Endodermal cell (in vitro differentiated cells): ENCODE measurements at regions not wholly inside any gene's neighbourhood (a gene's known extent, or its start where the extent isn't known, plus 50 kb on each side); places are given as distances from the start of the nearest gene placed in this dataset.

Experiments used
- DNase-seq: peaks from one replicate; pipeline ENCODE4 v3.0.0-alpha.2; 2017
- H3K27ac ChIP-seq: 2 replicates; pipeline ENCODE4 v1.5.1; 2013; ENCODE audit warnings: mild to moderate bottlenecking, low read depth, low read length, moderate library complexity
- H3K27me3 ChIP-seq: 2 replicates; pipeline ENCODE4 v1.6.1; 2013; ENCODE audit warnings: mild to moderate bottlenecking, low read length, moderate library complexity; ENCODE audit not compliant: insufficient read depth, control insufficient read depth, poor library complexity, severe bottlenecking
- H3K36me3 ChIP-seq: 2 replicates; pipeline ENCODE4 v1.7.0; 2013; ENCODE audit warnings: mild to moderate bottlenecking, low read length, moderate library complexity; ENCODE audit not compliant: control insufficient read depth, insufficient read depth
- H3K4me1 ChIP-seq: one replicate; pipeline ENCODE4 v1.7.0; 2013; ENCODE audit warnings: low read length; ENCODE audit not compliant: control insufficient read depth, insufficient read depth
- H3K4me3 ChIP-seq: 2 replicates; pipeline ENCODE4 v1.5.1; 2013; ENCODE audit warnings: mild to moderate bottlenecking, low read length, moderate library complexity
- H3K9ac ChIP-seq: 2 replicates; pipeline ENCODE4 v1.6.1; 2013; ENCODE audit warnings: mild to moderate bottlenecking, low read length, moderate library complexity; ENCODE audit not compliant: poor library complexity, severe bottlenecking; ENCODE audit errors: extremely low read depth
- H3K9me3 ChIP-seq: 2 replicates; pipeline ENCODE4 v1.6.1; 2013; ENCODE audit warnings: mild to moderate bottlenecking, low read length, moderate library complexity; ENCODE audit not compliant: control insufficient read depth
- H3K27ac Mint-ChIP-seq: 2 replicates; pipeline ENCODE4 v1.8.0; 2020; ENCODE audit warnings: mixed read lengths
- H3K27me3 Mint-ChIP-seq: 2 replicates; pipeline ENCODE4 v1.8.0; 2021; ENCODE audit warnings: mild to moderate bottlenecking, mixed read lengths; ENCODE audit not compliant: insufficient read depth
- H3K36me3 Mint-ChIP-seq: 2 replicates; pipeline ENCODE4 v1.8.0; 2020; ENCODE audit warnings: low read depth, mixed read lengths
- H3K4me1 Mint-ChIP-seq: 2 replicates; pipeline ENCODE4 v1.8.0; 2020; ENCODE audit warnings: mixed read lengths
- H3K4me3 Mint-ChIP-seq: 2 replicates; pipeline ENCODE4 v1.8.0; 2020; ENCODE audit warnings: mild to moderate bottlenecking, moderate library complexity, mixed read lengths
- H3K9me3 Mint-ChIP-seq: 2 replicates; pipeline ENCODE4 v1.8.0; 2020; ENCODE audit warnings: mild to moderate bottlenecking, mixed read lengths
- WGBS, 2 experiments: methylation state at CpG; one replicate each; pipeline versions ENCODE4 v1.1.5 to v1.1.7; 2013; ENCODE audit warnings: missing lambda C conversion rate in 2 of 2, mixed read lengths in 1 of 2; ENCODE audit not compliant: insufficient coverage in 1 of 2, insufficient read length in 1 of 2; 5-methylcytosine and 5-hydroxymethylcytosine counted together
- TF ChIP-seq, protein P1 (sequence below): fragments of 200-600 bp; sonication (generic); conservative IDR thresholded peaks from 2 replicates; pipeline ENCODE4 v1.5.0; 2021; ENCODE audit warnings: antibody characterized with exemption, mild to moderate bottlenecking

DNA sequence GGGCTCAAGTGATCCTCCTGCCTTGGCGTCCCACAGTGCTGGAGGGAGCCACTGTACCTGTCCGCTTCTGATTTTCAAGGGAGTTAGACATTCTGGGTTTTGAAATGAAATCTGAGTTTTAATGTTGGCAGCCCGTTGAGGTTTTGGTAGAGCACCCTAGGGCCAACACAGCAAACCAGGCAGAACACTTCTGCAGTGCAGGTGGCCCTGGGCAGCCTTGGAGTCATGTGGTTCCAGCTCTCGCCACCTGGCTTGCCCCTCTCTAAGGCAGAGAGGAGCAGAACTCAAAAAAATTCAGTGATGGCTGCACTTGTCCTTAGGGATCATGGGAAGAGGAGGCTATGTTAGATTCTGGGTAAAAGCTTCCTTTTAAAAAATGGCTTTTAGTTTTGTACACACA lies 74.9 kb downstream of the CLDN34 start:
- DNase-seq = no peak
- no peak overlapping the region for H3K9ac ChIP-seq
- peaks cover 70% of the 10 kb centered on the region for H3K9me3 Mint-ChIP-seq
- no peaks in the 10 kb centered on the region for H3K4me1 ChIP-seq
- H3K4me1 Mint-ChIP-seq = peaks cover 12% of the 10 kb centered on the region
- no peak overlapping the region for H3K27ac ChIP-seq
- H3K36me3 ChIP-seq = no peaks in the 10 kb centered on the region
- no peak overlapping the region for H3K4me3 Mint-ChIP-seq
- H3K36me3 Mint-ChIP-seq = no peaks in the 10 kb centered on the region
- TF ChIP-seq, protein P1, sequence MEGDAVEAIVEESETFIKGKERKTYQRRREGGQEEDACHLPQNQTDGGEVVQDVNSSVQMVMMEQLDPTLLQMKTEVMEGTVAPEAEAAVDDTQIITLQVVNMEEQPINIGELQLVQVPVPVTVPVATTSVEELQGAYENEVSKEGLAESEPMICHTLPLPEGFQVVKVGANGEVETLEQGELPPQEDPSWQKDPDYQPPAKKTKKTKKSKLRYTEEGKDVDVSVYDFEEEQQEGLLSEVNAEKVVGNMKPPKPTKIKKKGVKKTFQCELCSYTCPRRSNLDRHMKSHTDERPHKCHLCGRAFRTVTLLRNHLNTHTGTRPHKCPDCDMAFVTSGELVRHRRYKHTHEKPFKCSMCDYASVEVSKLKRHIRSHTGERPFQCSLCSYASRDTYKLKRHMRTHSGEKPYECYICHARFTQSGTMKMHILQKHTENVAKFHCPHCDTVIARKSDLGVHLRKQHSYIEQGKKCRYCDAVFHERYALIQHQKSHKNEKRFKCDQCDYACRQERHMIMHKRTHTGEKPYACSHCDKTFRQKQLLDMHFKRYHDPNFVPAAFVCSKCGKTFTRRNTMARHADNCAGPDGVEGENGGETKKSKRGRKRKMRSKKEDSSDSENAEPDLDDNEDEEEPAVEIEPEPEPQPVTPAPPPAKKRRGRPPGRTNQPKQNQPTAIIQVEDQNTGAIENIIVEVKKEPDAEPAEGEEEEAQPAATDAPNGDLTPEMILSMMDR = no peak
- WGBS, 2 experiments = 92 to 100% methylated on average over 1 to 4 of the region's 4 CpGs
- H3K27me3 Mint-ChIP-seq = no peaks in the 10 kb centered on the region
- H3K27ac Mint-ChIP-seq = no peak overlapping the region
- no peak overlapping the region for H3K4me3 ChIP-seq
- H3K27me3 ChIP-seq = no peaks in the 10 kb centered on the region
- H3K9me3 ChIP-seq = no peaks in the 10 kb centered on the region

DNA sequence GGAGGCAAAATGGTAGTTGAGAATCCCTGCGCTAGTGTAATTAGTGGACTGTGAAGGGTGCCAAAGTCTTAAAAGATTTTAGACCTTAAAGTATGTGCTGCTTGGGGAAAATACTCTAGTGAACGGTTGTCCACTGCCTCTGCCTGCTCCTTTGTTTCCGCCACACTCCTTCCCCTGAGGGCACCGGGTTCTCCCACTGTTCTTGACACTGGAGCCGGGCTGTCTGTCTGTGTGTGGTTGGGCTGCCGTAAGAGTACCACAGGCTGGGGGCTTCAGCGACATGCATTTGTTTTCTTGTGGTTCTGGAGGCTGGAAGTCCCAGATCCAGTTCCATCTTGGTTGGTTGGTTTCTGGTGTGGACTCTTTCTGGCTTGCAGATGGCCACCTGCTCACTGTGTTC lies 76.2 kb downstream of the CLDN34 start:
- Histone ChIP-seq H3K4me1 (no peaks in the 10 kb centered on the region), H3K36me3 (no peaks in the 10 kb centered on the region), H3K27ac (no peak overlapping the region), H3K9ac (no peak overlapping the region), H3K4me3 (no peak overlapping the region), H3K27me3 (no peaks in the 10 kb centered on the region), H3K9me3 (no peaks in the 10 kb centered on the region)
- TF ChIP-seq, protein P1 = no peak
- 92% methylated on average over 7 of the region's 7 CpGs; no CpG with 5 or more reads in 1 of the 2 experiments for WGBS, 2 experiments
- H3K4me1 Mint-ChIP-seq = peaks cover 24% of the 10 kb centered on the region
- H3K9me3 Mint-ChIP-seq = peaks cover 73% of the 10 kb centered on the region
- H3K27ac Mint-ChIP-seq = no peak overlapping the region
- no peaks in the 10 kb centered on the region for H3K27me3 Mint-ChIP-seq
- DNase-seq = no peak
- H3K4me3 Mint-ChIP-seq = no peak overlapping the region
- peaks cover 2% of the 10 kb centered on the region for H3K36me3 Mint-ChIP-seq

DNA sequence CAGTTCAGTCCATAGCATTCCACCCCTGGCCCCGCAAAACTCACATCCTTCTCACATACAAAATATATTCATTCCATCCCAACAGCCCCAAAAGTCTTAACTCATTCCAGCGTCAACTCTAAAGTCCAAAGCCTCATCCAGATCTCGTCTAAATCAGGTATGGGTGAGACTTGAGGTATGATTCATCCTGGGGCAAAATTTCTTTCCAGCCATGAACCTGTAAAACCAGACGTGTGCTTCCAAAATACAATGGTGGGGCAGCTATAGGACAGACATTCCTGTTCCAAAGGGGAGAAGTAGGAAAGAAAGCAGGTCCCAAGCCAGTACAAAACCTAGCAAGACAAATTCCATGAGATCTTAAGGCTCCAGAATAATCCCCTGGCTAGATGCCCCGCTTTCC lies 76.9 kb downstream of the CLDN34 start:
- Mint-ChIP-seq H3K27ac (no peak overlapping the region), H3K36me3 (peaks cover 2% of the 10 kb centered on the region), H3K9me3 (peaks cover 68% of the 10 kb centered on the region), H3K4me3 (no peak overlapping the region), H3K4me1 (peaks cover 25% of the 10 kb centered on the region), H3K27me3 (no peaks in the 10 kb centered on the region)
- Histone ChIP-seq H3K9ac (no peak overlapping the region), H3K36me3 (no peaks in the 10 kb centered on the region), H3K9me3 (no peaks in the 10 kb centered on the region), H3K27ac (no peak overlapping the region), H3K4me3 (no peak overlapping the region), H3K27me3 (no peaks in the 10 kb centered on the region), H3K4me1 (no peaks in the 10 kb centered on the region)
- WGBS, 2 experiments = 98 to 100% methylated on average over 1 to 5 of the region's 5 CpGs
- TF ChIP-seq, protein P1 = no peak
- no peak for DNase-seq
